CD4-positive, alpha-beta T cell (primary cell): ENCODE measurements at regions not wholly inside any gene's neighbourhood (a gene's known extent, or its start where the extent isn't known, plus 50 kb on each side); places are given as distances from the start of the nearest gene placed in this dataset.

Source experiments
- ATAC-seq: fragments of 200-7000 bp; cut with Tn5 transposase; one replicate; pipeline ENCODE4 v1.10.0; 2022; ENCODE audit warnings: mild to moderate bottlenecking; ENCODE audit not compliant: poor library complexity
- CTCF ChIA-PET: fragments of 350-600 bp; sonication (Branson Sonifier 250); formaldehyde crosslinking; loops from one replicate; lab custom pipeline; 2021; ENCODE audit warnings: antibody characterized with exemption, inconsistent platforms; lab: Charles Lee
- POLR2A ChIA-PET: fragments of 350-600 bp; sonication (Branson Sonifier 250); formaldehyde crosslinking; loops from one replicate; lab custom pipeline; 2021; ENCODE audit warnings: antibody characterized with exemption, inconsistent platforms; lab: Charles Lee
- DNase-seq, 14 experiments: peaks; one replicate each; pipeline ENCODE4 v3.0.0-alpha.2; 2013 to 2020; ENCODE audit warnings: mixed read lengths in 2 of 14
- H3K27ac ChIP-seq, 2 donors: one replicate each; pipeline versions ENCODE4 v1.5.1 to v1.7.0; 2013; ENCODE audit warnings: low read length in 2 of 2, low read depth in 1 of 2, mild to moderate bottlenecking in 1 of 2
- H3K27me3 ChIP-seq, 2 experiments: 1 replicate in 1 of 2; 2 replicates in 1 of 2; pipeline versions ENCODE4 v1.6.1 to v1.7.0; 2013; ENCODE audit warnings: low read length in 2 of 2, control low read depth in 1 of 2, mild to moderate bottlenecking in 1 of 2, moderate library complexity in 1 of 2; ENCODE audit not compliant: insufficient read depth in 2 of 2, control insufficient read depth in 1 of 2
- H3K36me3 ChIP-seq: one replicate; pipeline ENCODE4 v1.6.1; 2013; ENCODE audit warnings: low read length, control low read depth; ENCODE audit not compliant: insufficient read depth
- H3K4me1 ChIP-seq: one replicate; pipeline ENCODE4 v1.6.1; 2013; ENCODE audit warnings: low read length, control low read depth; ENCODE audit not compliant: insufficient read depth
- H3K4me3 ChIP-seq: one replicate; pipeline ENCODE4 v1.5.1; 2013; ENCODE audit warnings: mild to moderate bottlenecking, low read length, moderate library complexity
- H3K9me3 ChIP-seq, 2 experiments: 1 replicate in 1 of 2; 2 replicates in 1 of 2; pipeline versions ENCODE4 v1.6.1 to v1.7.0; 2013; ENCODE audit warnings: low read length in 2 of 2, mild to moderate bottlenecking in 2 of 2, control low read depth in 1 of 2, moderate library complexity in 1 of 2; ENCODE audit not compliant: control insufficient read depth in 1 of 2, insufficient read depth in 1 of 2
- H3K27ac Mint-ChIP-seq: one replicate; pipeline ENCODE4 v1.8.0; 2020; ENCODE audit warnings: mixed read lengths
- H3K27me3 Mint-ChIP-seq: one replicate; pipeline ENCODE4 v1.8.0; 2021; ENCODE audit warnings: mixed read lengths
- H3K36me3 Mint-ChIP-seq: one replicate; pipeline ENCODE4 v1.8.0; 2021; ENCODE audit warnings: low read depth, mixed read lengths
- H3K4me1 Mint-ChIP-seq: one replicate; pipeline ENCODE4 v1.8.0; 2021; ENCODE audit warnings: low read depth, mixed read lengths
- H3K4me3 Mint-ChIP-seq: one replicate; pipeline ENCODE4 v1.8.0; 2020; ENCODE audit warnings: mild to moderate bottlenecking, mixed read lengths
- H3K9me3 Mint-ChIP-seq: one replicate; pipeline ENCODE4 v1.8.0; 2020; ENCODE audit warnings: mixed read lengths
- CTCF ChIP-seq: fragments of 200-600 bp; IDR thresholded peaks from one replicate; pipeline ENCODE4 v1.8.0; 2022; ENCODE audit warnings: antibody characterized with exemption, mild to moderate bottlenecking
- intact Hi-C, 2 experiments: fragments of 100-400 bp; cut with DNase I in 1 of 2; cut with micrococcal nuclease in 1 of 2; formaldehyde crosslinking; loops; one replicate each; pipeline versions ENCODE4 v1.15.1 to v1.9.0; 2023 to 2025; cut with DNase I, micrococcal nuclease

- H3K36me3 Mint-ChIP-seq: no peaks in the 10 kb centered on the region
- Histone ChIP-seq H3K27me3 (no peaks in the 10 kb centered on the region), H3K4me3 (no peak overlapping the region), H3K9me3 (peaks cover 0 to 8% of the 10 kb centered on the region in 2 experiments), H3K27ac (no peak overlapping the region), H3K36me3 (no peaks in the 10 kb centered on the region), H3K4me1 (peaks cover 5% of the 10 kb centered on the region)
- H3K4me3 Mint-ChIP-seq: peak overlapping the region; percentile 21
- CTCF ChIA-PET: interaction anchor here (1.8 kb wide), 1 partner anchor 24 kb away, joined by 4 read pairs; no protein-coding TSS in a partner anchor
- no peaks in the 10 kb centered on the region for H3K9me3 Mint-ChIP-seq
- no peaks in the 10 kb centered on the region for H3K27me3 Mint-ChIP-seq
- intact Hi-C loops: no loop called here
- H3K4me1 Mint-ChIP-seq: peaks cover 44% of the 10 kb centered on the region
- DNase-seq: no peak
- ATAC-seq: no peak
- no peak for TF ChIP-seq CTCF
- peak overlapping the region; percentile 82 for H3K27ac Mint-ChIP-seq
- POLR2A ChIA-PET: interaction anchor here (0.9 to 1.9 kb wide), 2 partner anchors 9 to 329 kb away, joined by 3 to 10 read pairs; partner anchors contain the start of gene IVNS1ABP
Measured at GRCh38 chr1:185645686-185646085, 88.5 kb upstream of the HMCN1 start.

- H3K4me3 Mint-ChIP-seq: no peak overlapping the region
- peaks cover 40% of the 10 kb centered on the region for H3K4me1 Mint-ChIP-seq
- H3K27ac Mint-ChIP-seq: peak overlapping the region; percentile 15
- H3K36me3 ChIP-seq: no peaks in the 10 kb centered on the region
- CTCF ChIA-PET: no interaction called here
- no peak for ATAC-seq
- intact Hi-C loops: no loop called here
- DNase-seq: no peak
- TF ChIP-seq CTCF: no peak
- H3K36me3 Mint-ChIP-seq: no peaks in the 10 kb centered on the region
- no peaks in the 10 kb centered on the region for H3K27me3 ChIP-seq
- no peaks in the 10 kb centered on the region for H3K9me3 Mint-ChIP-seq
- no peaks in the 10 kb centered on the region for H3K27me3 Mint-ChIP-seq
- POLR2A ChIA-PET: no interaction called here
- H3K4me3 ChIP-seq: no peak overlapping the region
- no peak overlapping the region for H3K27ac ChIP-seq
- H3K9me3 ChIP-seq: peaks cover 0 to 8% of the 10 kb centered on the region in 2 experiments
- H3K4me1 ChIP-seq: peaks cover 5% of the 10 kb centered on the region
Measured at GRCh38 chr1:185645162-185645640, 89.0 kb upstream of the HMCN1 start.

GRCh38 chr1:185644531-185644930, 89.7 kb upstream of the HMCN1 start:
- H3K36me3 Mint-ChIP-seq: no peaks in the 10 kb centered on the region
- Histone ChIP-seq H3K27me3 (no peaks in the 10 kb centered on the region), H3K36me3 (no peaks in the 10 kb centered on the region), H3K27ac (no peak overlapping the region), H3K9me3 (peaks cover 0 to 8% of the 10 kb centered on the region in 2 experiments), H3K4me1 (peaks cover 5% of the 10 kb centered on the region), H3K4me3 (no peak overlapping the region)
- TF ChIP-seq CTCF: no peak
- ATAC-seq: no peak
- ChIA-PET CTCF (no interaction called here), POLR2A (no interaction called here)
- intact Hi-C loops: no loop called here
- peaks cover 40% of the 10 kb centered on the region for H3K4me1 Mint-ChIP-seq
- no peak overlapping the region for H3K4me3 Mint-ChIP-seq
- H3K27me3 Mint-ChIP-seq: no peaks in the 10 kb centered on the region
- peak overlapping the region; percentile 15 for H3K27ac Mint-ChIP-seq
- H3K9me3 Mint-ChIP-seq: no peaks in the 10 kb centered on the region
- peak in 1 of 14 experiments; percentile 32 for DNase-seq
